Osteoblast (primary cell): ENCODE measurements at regions not wholly inside any gene's neighbourhood (a gene's known extent, or its start where the extent isn't known, plus 50 kb on each side); places are given as distances from the start of the nearest gene placed in this dataset.

Experiments
- DNase-seq: peaks from one replicate; pipeline ENCODE4 v3.0.0; 2011; ENCODE audit warnings: low spot score, mixed read lengths; ENCODE audit not compliant: insufficient read length; ENCODE audit errors: missing footprints
- H2AFZ ChIP-seq: 2 replicates; pipeline ENCODE4 v1.6.0; 2011; ENCODE audit warnings: mild to moderate bottlenecking, low read length
- H3K27ac ChIP-seq: 2 replicates; pipeline ENCODE4 v1.5.1; 2011; ENCODE audit warnings: mild to moderate bottlenecking, low read depth, low read length, moderate library complexity
- H3K27me3 ChIP-seq: 2 replicates; pipeline ENCODE4 v1.6.0; 2012; ENCODE audit warnings: mild to moderate bottlenecking, control low read depth, inconsistent platforms, low read length, moderate library complexity; ENCODE audit not compliant: insufficient read depth
- H3K36me3 ChIP-seq: 2 replicates; pipeline ENCODE4 v1.5.1; 2011; ENCODE audit warnings: mild to moderate bottlenecking, low read length, control low read depth, moderate library complexity; ENCODE audit not compliant: insufficient read depth
- H3K4me1 ChIP-seq: 2 replicates; pipeline ENCODE4 v1.5.1; 2011; ENCODE audit warnings: mild to moderate bottlenecking, low read length, control low read depth, moderate library complexity; ENCODE audit not compliant: insufficient read depth
- H3K4me2 ChIP-seq: 2 replicates; pipeline ENCODE4 v1.6.0; 2011; ENCODE audit warnings: mild to moderate bottlenecking, low read length; ENCODE audit not compliant: insufficient read depth
- H3K4me3 ChIP-seq: fragments of 200-600 bp; sonication (generic); 3 replicates; pipeline ENCODE4 v1.5.1; 2012; ENCODE audit warnings: mild to moderate bottlenecking, low read length, inconsistent platforms; ENCODE audit not compliant: insufficient read depth
- H3K79me2 ChIP-seq: 2 replicates; pipeline ENCODE4 v1.6.0; 2012; ENCODE audit warnings: mild to moderate bottlenecking, low read length, control low read depth, inconsistent platforms; ENCODE audit not compliant: insufficient read depth
- H3K9me3 ChIP-seq: 2 replicates; pipeline ENCODE4 v1.5.1; 2011; ENCODE audit warnings: low read depth, low read length, control low read depth
- H4K20me1 ChIP-seq: 2 replicates; pipeline ENCODE4 v1.6.0; 2012; ENCODE audit warnings: mild to moderate bottlenecking, low read length, control low read depth; ENCODE audit not compliant: insufficient read depth
- TF ChIP-seq, protein P1 (sequence below): IDR thresholded peaks from 2 replicates; pipeline ENCODE4 v1.5.1; 2011; ENCODE audit warnings: mild to moderate bottlenecking, low read depth, low read length, moderate library complexity; ENCODE audit errors: extremely low read depth

GRCh38 chr9:115633104-115633503, 515.1 kb upstream of the TNC start:
- Histone ChIP-seq H3K9me3 (no peaks in the 10 kb centered on the region), H3K4me2 (no peak overlapping the region), H3K27ac (peak overlapping the region; percentile 5), H4K20me1 (no peaks in the 10 kb centered on the region), H2AFZ (no peak overlapping the region), H3K36me3 (no peaks in the 10 kb centered on the region), H3K27me3 (no peaks in the 10 kb centered on the region), H3K4me1 (peaks cover 14% of the 10 kb centered on the region), H3K4me3 (no peak overlapping the region), H3K79me2 (no peaks in the 10 kb centered on the region)
- TF ChIP-seq, protein P1, sequence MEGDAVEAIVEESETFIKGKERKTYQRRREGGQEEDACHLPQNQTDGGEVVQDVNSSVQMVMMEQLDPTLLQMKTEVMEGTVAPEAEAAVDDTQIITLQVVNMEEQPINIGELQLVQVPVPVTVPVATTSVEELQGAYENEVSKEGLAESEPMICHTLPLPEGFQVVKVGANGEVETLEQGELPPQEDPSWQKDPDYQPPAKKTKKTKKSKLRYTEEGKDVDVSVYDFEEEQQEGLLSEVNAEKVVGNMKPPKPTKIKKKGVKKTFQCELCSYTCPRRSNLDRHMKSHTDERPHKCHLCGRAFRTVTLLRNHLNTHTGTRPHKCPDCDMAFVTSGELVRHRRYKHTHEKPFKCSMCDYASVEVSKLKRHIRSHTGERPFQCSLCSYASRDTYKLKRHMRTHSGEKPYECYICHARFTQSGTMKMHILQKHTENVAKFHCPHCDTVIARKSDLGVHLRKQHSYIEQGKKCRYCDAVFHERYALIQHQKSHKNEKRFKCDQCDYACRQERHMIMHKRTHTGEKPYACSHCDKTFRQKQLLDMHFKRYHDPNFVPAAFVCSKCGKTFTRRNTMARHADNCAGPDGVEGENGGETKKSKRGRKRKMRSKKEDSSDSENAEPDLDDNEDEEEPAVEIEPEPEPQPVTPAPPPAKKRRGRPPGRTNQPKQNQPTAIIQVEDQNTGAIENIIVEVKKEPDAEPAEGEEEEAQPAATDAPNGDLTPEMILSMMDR: no peak
- peak; percentile 10 for DNase-seq

- Histone ChIP-seq H3K36me3 (no peaks in the 10 kb centered on the region), H4K20me1 (no peaks in the 10 kb centered on the region), H3K4me2 (no peak overlapping the region), H3K27me3 (no peaks in the 10 kb centered on the region), H2AFZ (no peak overlapping the region), H3K4me1 (peaks cover 15% of the 10 kb centered on the region), H3K79me2 (no peaks in the 10 kb centered on the region), H3K9me3 (no peaks in the 10 kb centered on the region), H3K27ac (no peak overlapping the region), H3K4me3 (no peak overlapping the region)
- TF ChIP-seq, protein P1: no peak
- DNase-seq: no peak
Measured at GRCh38 chr9:115635680-115636383, 517.8 kb upstream of the PAPPA start.

GRCh38 chr9:115636596-115636995, 517.0 kb upstream of the PAPPA start:
- no peak overlapping the region for H3K27ac ChIP-seq
- TF ChIP-seq, protein P1: no peak
- no peaks in the 10 kb centered on the region for H3K79me2 ChIP-seq
- peaks cover 18% of the 10 kb centered on the region for H3K4me1 ChIP-seq
- no peaks in the 10 kb centered on the region for H4K20me1 ChIP-seq
- H3K36me3 ChIP-seq: no peaks in the 10 kb centered on the region
- DNase-seq: no peak
- H2AFZ ChIP-seq: no peak overlapping the region
- H3K4me3 ChIP-seq: no peak overlapping the region
- H3K9me3 ChIP-seq: no peaks in the 10 kb centered on the region
- no peaks in the 10 kb centered on the region for H3K27me3 ChIP-seq
- no peak overlapping the region for H3K4me2 ChIP-seq

- no peak overlapping the region for H2AFZ ChIP-seq
- H3K4me1 ChIP-seq: peaks cover 22% of the 10 kb centered on the region
- DNase-seq: no peak
- no peaks in the 10 kb centered on the region for H4K20me1 ChIP-seq
- no peaks in the 10 kb centered on the region for H3K27me3 ChIP-seq
- H3K9me3 ChIP-seq: no peaks in the 10 kb centered on the region
- no peak overlapping the region for H3K27ac ChIP-seq
- TF ChIP-seq, protein P1: no peak
- no peak overlapping the region for H3K4me2 ChIP-seq
- no peaks in the 10 kb centered on the region for H3K79me2 ChIP-seq
- no peaks in the 10 kb centered on the region for H3K36me3 ChIP-seq
- no peak overlapping the region for H3K4me3 ChIP-seq
Measured at GRCh38 chr9:115637661-115638060, 515.9 kb upstream of the PAPPA start.
